HG03139 (cell line): ENCODE measurements at regions not wholly inside any gene's neighbourhood (a gene's known extent, or its start where the extent isn't known, plus 50 kb on each side); places are given as distances from the start of the nearest gene placed in this dataset.

Experiments
- ATAC-seq: cut with Tn5 transposase; IDR thresholded peaks from one replicate; pipeline ENCODE4 v1.9.1; 2021; ENCODE audit not compliant: unreplicated experiment

GRCh38 chr10:9645404-9645803 is 1372.3 kb upstream of the CELF2 start:
- no peak for ATAC-seq

GRCh38 chr10:9645928-9646600 is 1371.6 kb upstream of the CELF2 start:
- no peak for ATAC-seq

GRCh38 chr10:9654261-9654660 is 1363.4 kb upstream of the CELF2 start:
- no peak for ATAC-seq

- no peak for ATAC-seq
Observed at GRCh38 chr10:9656386-9656785, 1361.3 kb upstream of the CELF2 start.

- ATAC-seq = no peak
Observed at GRCh38 chr10:9656996-9657395, 1360.7 kb upstream of the CELF2 start.

- ATAC-seq = no peak
Observed at GRCh38 chr10:9657530-9657929, 1360.1 kb upstream of the CELF2 start.

- ATAC-seq = no peak
Observed at GRCh38 chr10:9668411-9668810, 1349.3 kb upstream of the CELF2 start.

GRCh38 chr10:9670911-9671310 is 1346.8 kb upstream of the CELF2 start:
- no peak for ATAC-seq

- no peak for ATAC-seq
Observed at GRCh38 chr10:9681655-9682054, 1336.0 kb upstream of the CELF2 start.

- no peak for ATAC-seq
Observed at GRCh38 chr10:9682802-9683201, 1334.9 kb upstream of the CELF2 start.

- no peak for ATAC-seq
Observed at GRCh38 chr10:9684186-9684585, 1333.5 kb upstream of the CELF2 start.

GRCh38 chr10:9685596-9685995 is 1332.1 kb upstream of the CELF2 start:
- ATAC-seq = no peak

GRCh38 chr10:9688711-9689110 is 1329.0 kb upstream of the CELF2 start:
- no peak for ATAC-seq

GRCh38 chr10:9707216-9707615 is 1310.5 kb upstream of the CELF2 start:
- ATAC-seq = no peak

GRCh38 chr10:9709849-9710248 is 1307.8 kb upstream of the CELF2 start:
- no peak for ATAC-seq

GRCh38 chr10:9712393-9712792 is 1305.3 kb upstream of the CELF2 start:
- ATAC-seq = no peak

- no peak for ATAC-seq
Observed at GRCh38 chr10:9719246-9719645, 1298.4 kb upstream of the CELF2 start.

- no peak for ATAC-seq
Observed at GRCh38 chr10:9733766-9734165, 1283.9 kb upstream of the CELF2 start.

- no peak for ATAC-seq
Observed at GRCh38 chr10:9734218-9734617, 1283.5 kb upstream of the CELF2 start.

- no peak for ATAC-seq
Observed at GRCh38 chr10:9735731-9736130, 1281.9 kb upstream of the CELF2 start.

- ATAC-seq = no peak
Observed at GRCh38 chr10:9743639-9744038, 1274.0 kb upstream of the CELF2 start.

GRCh38 chr10:9745158-9745557 is 1272.5 kb upstream of the CELF2 start:
- ATAC-seq = no peak

GRCh38 chr10:9757176-9757575 is 1260.5 kb upstream of the CELF2 start:
- ATAC-seq = no peak
